WTC11 (cell line): ENCODE measurements at regions not wholly inside any gene's neighbourhood (a gene's known extent, or its start where the extent isn't known, plus 50 kb on each side); places are given as distances from the start of the nearest gene placed in this dataset.

ENCODE experiments used
- ATAC-seq: fragments of 200-7000 bp; cut with Tn5 transposase; 2 replicates; pipeline ENCODE4 v1.10.0; 2021; ENCODE audit warnings: mild to moderate bottlenecking, moderate library complexity
- CTCF ChIA-PET: fragments of 300-600 bp; sonication (Branson Sonifier 250); formaldehyde crosslinking; loops from one replicate; lab custom pipeline; 2021; ENCODE audit warnings: antibody characterized with exemption; lab: Charles Lee
- POLR2A ChIA-PET: fragments of 350-600 bp; sonication (Branson Sonifier 250); formaldehyde crosslinking; loops from one replicate; lab custom pipeline; 2021; ENCODE audit warnings: antibody characterized with exemption; lab: Charles Lee
- DNase-seq: peaks from one replicate; pipeline ENCODE4 v3.0.0; 2021; ENCODE audit warnings: low spot score
- H3K27ac Mint-ChIP-seq: 2 replicates; pipeline ENCODE4 v1.8.0; 2021; ENCODE audit warnings: mixed read lengths
- H3K27me3 Mint-ChIP-seq: 2 replicates; pipeline ENCODE4 v1.8.0; 2021; ENCODE audit warnings: low read depth, mild to moderate bottlenecking, moderate library complexity, mixed read lengths
- H3K36me3 Mint-ChIP-seq: 2 replicates; pipeline ENCODE4 v1.8.0; 2021; ENCODE audit warnings: mixed read lengths
- H3K4me1 Mint-ChIP-seq: 2 replicates; pipeline ENCODE4 v1.8.0; 2022; ENCODE audit warnings: mixed read lengths
- H3K4me3 Mint-ChIP-seq: 2 replicates; pipeline ENCODE4 v1.8.0; 2021; ENCODE audit warnings: mild to moderate bottlenecking, moderate library complexity, mixed read lengths
- H3K9me3 Mint-ChIP-seq: 2 replicates; pipeline ENCODE4 v1.8.0; 2021; ENCODE audit warnings: mixed read lengths
- AR ChIP-seq: fragments of 250-450 bp; sonication (Bioruptor Pico); IDR thresholded peaks from 2 replicates; pipeline ENCODE4 v1.9.0; 2021; ENCODE audit warnings: mild to moderate bottlenecking
- CREM ChIP-seq: sonication (generic); formaldehyde crosslinking; IDR thresholded peaks from 2 replicates; pipeline ENCODE4 v1.8.1; 2022; ENCODE audit warnings: mild to moderate bottlenecking, missing genetic modification reagents, moderate library complexity
- FOXK1 ChIP-seq: sonication (generic); formaldehyde crosslinking; IDR thresholded peaks from 2 replicates; pipeline ENCODE4 v1.8.0; 2022; ENCODE audit warnings: mild to moderate bottlenecking, moderate library complexity, missing genetic modification reagents
- IRF2 ChIP-seq: sonication (generic); formaldehyde crosslinking; IDR thresholded peaks from 2 replicates; pipeline ENCODE4 v1.8.0; 2022; ENCODE audit warnings: low read depth, missing genetic modification reagents, borderline replicate concordance
- JAZF1 ChIP-seq: fragments of 250-450 bp; sonication (Bioruptor Pico); IDR thresholded peaks from 2 replicates; pipeline ENCODE4 v1.9.0; 2021; ENCODE audit warnings: moderate library complexity, mild to moderate bottlenecking, inconsistent platforms
- KAT7 ChIP-seq: sonication (generic); formaldehyde crosslinking; IDR thresholded peaks from 2 replicates; pipeline ENCODE4 v1.8.1; 2023; ENCODE audit warnings: missing genetic modification reagents, mild to moderate bottlenecking, borderline replicate concordance
- PRDM15 ChIP-seq: sonication (generic); formaldehyde crosslinking; IDR thresholded peaks from 2 replicates; pipeline ENCODE4 v1.8.0; 2022; ENCODE audit warnings: missing genetic modification reagents
- PREB ChIP-seq: sonication (generic); formaldehyde crosslinking; IDR thresholded peaks from 2 replicates; pipeline ENCODE4 v1.8.1; 2022; ENCODE audit warnings: mild to moderate bottlenecking, missing genetic modification reagents, moderate library complexity, borderline replicate concordance
- RELA ChIP-seq: sonication (generic); formaldehyde crosslinking; IDR thresholded peaks from 2 replicates; pipeline ENCODE4 v1.8.1; 2022; ENCODE audit warnings: missing genetic modification reagents, mild to moderate bottlenecking, borderline replicate concordance
- SMAD3 ChIP-seq: sonication (generic); formaldehyde crosslinking; IDR thresholded peaks from 2 replicates; pipeline ENCODE4 v1.8.0; 2022; ENCODE audit warnings: missing genetic modification reagents, mild to moderate bottlenecking, borderline replicate concordance
- TEAD1 ChIP-seq: sonication (generic); formaldehyde crosslinking; IDR thresholded peaks from 2 replicates; pipeline ENCODE4 v1.8.0; 2022; ENCODE audit warnings: mild to moderate bottlenecking, missing genetic modification reagents

GRCh38 chr7:428387-428786, 91.3 kb downstream of the PDGFA start (continued):
- TF ChIP-seq PREB (CRISPR knock-in tag) (no peak), TEAD1 (CRISPR knock-in tag) (no peak), KAT7 (no peak), PRDM15 (CRISPR knock-in tag) (no peak), IRF2 (CRISPR knock-in tag) (no peak), FOXK1 (CRISPR knock-in tag) (no peak)

GRCh38 chr7:428927-429827, 90.5 kb downstream of the PDGFA start:
- no peak for ATAC-seq

GRCh38 chr7:429828-430180, 89.8 kb downstream of the PDGFA start:
- peaks cover 6% of the 10 kb centered on the region for H3K4me1 Mint-ChIP-seq
- POLR2A ChIA-PET = no interaction called here
- H3K27me3 Mint-ChIP-seq = no peaks in the 10 kb centered on the region
- no peaks in the 10 kb centered on the region for H3K36me3 Mint-ChIP-seq
- no peak overlapping the region for H3K27ac Mint-ChIP-seq
- no peak overlapping the region for H3K4me3 Mint-ChIP-seq
- TF ChIP-seq CREM (no peak), RELA (no peak), AR (CRISPR knock-in tag) (no peak)
- TF ChIP-seq, all 79 proteins: peak for 0
- CTCF ChIA-PET = no interaction called here
- DNase-seq = no peak
- peaks cover 12% of the 10 kb centered on the region for H3K9me3 Mint-ChIP-seq
- ATAC-seq = no peak

More at GRCh38 chr7:428927-429827, 90.5 kb downstream of the PDGFA start:
- peaks cover 3% of the 10 kb centered on the region; the same call in 1 of the 2 replicates for H3K4me1 Mint-ChIP-seq
- ChIA-PET POLR2A (no interaction called here), CTCF (no interaction called here)
- H3K27me3 Mint-ChIP-seq = no peaks in the 10 kb centered on the region
- peaks cover 12% of the 10 kb centered on the region for H3K9me3 Mint-ChIP-seq
- no peak for DNase-seq
- no peak overlapping the region for H3K4me3 Mint-ChIP-seq
- H3K27ac Mint-ChIP-seq = no peak overlapping the region; the same call in 1 of the 2 replicates
- H3K36me3 Mint-ChIP-seq = no peaks in the 10 kb centered on the region
- TF ChIP-seq JAZF1 (CRISPR knock-in tag) (no peak), FOXK1 (CRISPR knock-in tag) (no peak), PREB (CRISPR knock-in tag) (no peak), SMAD3 (CRISPR knock-in tag) (no peak)
